HepG2 (cell line): ENCODE measurements at regions not wholly inside any gene's neighbourhood (a gene's known extent, or its start where the extent isn't known, plus 50 kb on each side); places are given as distances from the start of the nearest gene placed in this dataset.

Source experiments
- ATAC-seq: fragments of 200-7000 bp; cut with Tn5 transposase; 3 replicates; pipeline ENCODE4 v1.9.1; 2020; ENCODE audit warnings: mild to moderate bottlenecking, moderate library complexity
- BruUV-seq: library from RNA; stranded (reverse); fragments of 400-500 nt; replicated peaks from 2 replicates; lab custom pipeline; 2021; lab: Mats Ljungman, UMichigan
- CTCF ChIA-PET: fragments of 300-600 bp; formaldehyde crosslinking; extraction: SDS; loops from one replicate; lab custom pipeline; 2021; ENCODE audit warnings: low total read pairs, inconsistent platforms, low intra/inter-chr PET ratio; lab: Yijun Ruan, JAX
- POLR2A ChIA-PET: fragments of 350-600 bp; sonication (Branson Sonifier 250); formaldehyde crosslinking; loops from one replicate; lab custom pipeline; 2020; ENCODE audit warnings: antibody characterized with exemption, inconsistent platforms; lab: Yijun Ruan, JAX
- DNase-seq: peaks from one replicate; pipeline ENCODE4 v3.0.0-alpha.2; 2015; ENCODE audit warnings: low spot score
- FAIRE-seq: peaks from 3 replicates; lab custom pipeline; 2011; peaks lifted over from hg19 to GRCh38; lab: Jason Lieb, UNC
- H2AFZ ChIP-seq: one replicate; pipeline ENCODE4 v1.6.1; 2011; ENCODE audit warnings: low read length, inconsistent platforms
- H3K27ac ChIP-seq: fragments of 300-600 bp; 3 replicates; pipeline ENCODE4 v1.8.0; 2011; ENCODE audit warnings: mixed run types, mild to moderate bottlenecking, mixed read lengths, low read length, inconsistent platforms; ENCODE audit not compliant: insufficient read depth; ENCODE audit errors: extremely low read length
- H3K27me3 ChIP-seq, 2 experiments: fragments of 200-600 bp in 1 of 2; 2 replicates in 1 of 2; 3 replicates in 1 of 2; pipeline versions ENCODE4 v1.6.0 to v1.8.0; 2011; ENCODE audit warnings: low read length in 2 of 2, mild to moderate bottlenecking in 2 of 2, moderate library complexity in 2 of 2, inconsistent platforms in 1 of 2; ENCODE audit not compliant: insufficient read depth in 2 of 2, control insufficient read depth in 1 of 2
- H3K36me3 ChIP-seq, 2 experiments: fragments of 200-600 bp in 1 of 2; replicated peaks in 1 of 2; 2 replicates in 1 of 2; 3 replicates in 1 of 2; pipeline versions ENCODE4 v1.5.1 to v1.8.0; 2011; ENCODE audit warnings: low read length in 2 of 2, inconsistent platforms in 1 of 2; ENCODE audit not compliant: insufficient read depth in 2 of 2, control insufficient read depth in 1 of 2
- H3K4me1 ChIP-seq: 2 replicates; pipeline ENCODE4 v1.5.1; 2012; ENCODE audit warnings: low read length, inconsistent platforms; ENCODE audit not compliant: insufficient read depth
- H3K4me2 ChIP-seq: 2 replicates; pipeline ENCODE4 v1.6.0; 2011; ENCODE audit warnings: low read depth, low read length, inconsistent platforms
- H3K4me3 ChIP-seq, 3 experiments: fragments of 200-600 bp in 1 of 3; sonication (generic), shearing (Covaris generic) in 1 of 3; replicated peaks in 1 of 3; 2 replicates each; pipeline ENCODE4 v1.5.1; 2011 to 2016; ENCODE audit warnings: low read length in 3 of 3, inconsistent platforms in 2 of 3, low read depth in 2 of 3, mild to moderate bottlenecking in 2 of 3, control low read depth in 1 of 3, mixed read lengths in 1 of 3; ENCODE audit not compliant: insufficient read depth in 1 of 3
- H3K79me2 ChIP-seq: one replicate; pipeline ENCODE4 v1.6.1; 2011; ENCODE audit warnings: low read length, inconsistent platforms; ENCODE audit not compliant: insufficient read depth
- H3K9ac ChIP-seq: 2 replicates; pipeline ENCODE4 v1.6.0; 2011; ENCODE audit warnings: mild to moderate bottlenecking, low read depth, low read length, inconsistent platforms; ENCODE audit not compliant: insufficient read depth
- H3K9me3 ChIP-seq: 2 replicates; pipeline ENCODE4 v1.5.1; 2012; ENCODE audit warnings: mild to moderate bottlenecking, low read length
- H4K20me1 ChIP-seq: 2 replicates; pipeline ENCODE4 v1.6.0; 2011; ENCODE audit warnings: inconsistent platforms, mild to moderate bottlenecking, low read length, moderate library complexity; ENCODE audit not compliant: insufficient read depth
- BATF2 ChIP-seq: sonication (generic); formaldehyde crosslinking; IDR thresholded peaks from 2 replicates; pipeline ENCODE4 v1.8.0; 2022; ENCODE audit warnings: mild to moderate bottlenecking, missing genetic modification reagents, moderate library complexity
- HDAC2 ChIP-seq: sonication (generic); formaldehyde crosslinking; IDR thresholded peaks from 2 replicates; pipeline ENCODE4 v1.4.0; 2020; ENCODE audit warnings: missing genetic modification reagents
- IRF2 ChIP-seq: IDR thresholded peaks from 2 replicates; pipeline ENCODE4 v1.6.1; 2018; ENCODE audit warnings: missing genetic modification reagents, missing compliant biosample characterization
- POLR2G ChIP-seq: fragments of 200-400 bp; formaldehyde crosslinking; IDR thresholded peaks from 2 replicates; pipeline ENCODE4 v1.6.1; 2018; ENCODE audit warnings: mild to moderate bottlenecking, low read depth, low read length, moderate library complexity
- RNF219 ChIP-seq: sonication (generic); formaldehyde crosslinking; IDR thresholded peaks from 2 replicates; pipeline ENCODE4 v1.5.0; 2020; ENCODE audit warnings: mild to moderate bottlenecking, missing genetic modification reagents
- SPEN ChIP-seq: sonication (generic); formaldehyde crosslinking; IDR thresholded peaks from 2 replicates; pipeline ENCODE4 v1.5.1; 2020; ENCODE audit warnings: low read depth, mild to moderate bottlenecking, missing genetic modification reagents
- ZHX2 ChIP-seq, 2 experiments: sonication (generic) in 1 of 2; formaldehyde crosslinking in 1 of 2; IDR thresholded peaks; 2 replicates each; pipeline versions ENCODE4 v1.6.1 to v1.9.0; 2014 to 2022; ENCODE audit warnings: antibody characterized with exemption in 1 of 2, borderline replicate concordance in 1 of 2, inconsistent platforms in 1 of 2, low read depth in 1 of 2, missing genetic modification reagents in 1 of 2
- ZNF18 ChIP-seq: sonication (generic); formaldehyde crosslinking; IDR thresholded peaks from 2 replicates; pipeline ENCODE4 v1.8.0; 2022; ENCODE audit warnings: mild to moderate bottlenecking, missing genetic modification reagents; ENCODE audit not compliant: insufficient replicate concordance
- ZNF510 ChIP-seq: sonication (generic); formaldehyde crosslinking; IDR thresholded peaks from 2 replicates; pipeline ENCODE4 v1.4.0; 2020; ENCODE audit warnings: low read depth, mild to moderate bottlenecking, missing genetic modification reagents
- ZSCAN21 ChIP-seq: sonication (generic); formaldehyde crosslinking; IDR thresholded peaks from 2 replicates; pipeline ENCODE4 v1.8.0; 2022; ENCODE audit warnings: mild to moderate bottlenecking, missing genetic modification reagents, moderate library complexity, borderline replicate concordance
- WGBS: methylation state at CpG from one replicate; pipeline ENCODE4 v1.1.6; 2017; ENCODE audit warnings: low lambda C conversion rate; 5-methylcytosine and 5-hydroxymethylcytosine counted together
- in situ Hi-C: cut with HindIII; loops from 2 replicates; pipeline ENCODE4 v1.10.0; 2017; ENCODE audit warnings: low pct_unique_long_range_greater_than_20kb; ENCODE audit not compliant: extremely low pct_ligation_motif_present
- intact Hi-C: fragments of 100-400 bp; cut with micrococcal nuclease; formaldehyde crosslinking; loops from one replicate; pipeline ENCODE4 v1.10.0; 2022; ENCODE audit not compliant: unreplicated experiment
- TF ChIP-seq, protein P1 (sequence below): sonication (generic); formaldehyde crosslinking; IDR thresholded peaks from 2 replicates; pipeline ENCODE4 v1.8.0; 2022; ENCODE audit warnings: mild to moderate bottlenecking, missing genetic modification reagents, borderline replicate concordance

DNA sequence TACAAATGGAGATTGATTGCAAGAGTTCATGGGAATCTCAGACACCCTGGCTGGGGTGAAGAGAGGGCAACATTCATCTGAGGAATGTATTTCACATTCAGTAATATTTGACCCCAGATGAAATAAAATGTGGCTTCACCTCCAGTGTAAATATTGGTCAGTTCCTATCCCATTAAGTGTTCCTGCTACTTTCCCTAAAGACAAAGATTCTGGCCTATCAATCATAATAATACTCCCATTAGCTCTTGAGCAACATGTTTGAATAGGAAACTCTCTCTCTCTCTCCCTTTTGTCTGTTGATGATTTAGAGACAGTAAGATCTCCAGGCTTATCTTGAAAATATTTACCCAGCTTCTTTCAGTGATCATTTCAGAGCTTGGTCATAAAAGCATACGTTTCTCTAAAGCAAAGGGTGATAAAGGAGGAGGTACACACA, 70.1 kb downstream of the KCNJ2 start:
- DNase-seq (no peak), ATAC-seq (no peak), FAIRE-seq (no peak)
- BruUV-seq = no TSS peak
- Histone ChIP-seq H3K9ac (no peak overlapping the region), H3K4me1 (no peaks in the 10 kb centered on the region), H3K36me3 (no peaks in the 10 kb centered on the region), H3K27me3 (no peaks in the 10 kb centered on the region; a peak in 1 of 5 replicates), H3K79me2 (no peaks in the 10 kb centered on the region), H2AFZ (no peak overlapping the region), H3K9me3 (peaks cover 87% of the 10 kb centered on the region), H3K4me2 (no peak overlapping the region), H3K4me3 (no peak overlapping the region), H3K27ac (no peak overlapping the region), H4K20me1 (no peaks in the 10 kb centered on the region)
- in situ Hi-C loops = no loop called here
- intact Hi-C loops = no loop called here
- 0% methylated on average over 1 of the region's 1 CpG for WGBS
- POLR2A ChIA-PET = no interaction called here
- CTCF ChIA-PET = no interaction called here
- TF ChIP-seq ZNF510 (CRISPR knock-in tag) (no peak), ZSCAN21 (no peak), RNF219 (CRISPR knock-in tag) (no peak), HDAC2 (CRISPR knock-in tag) (no peak), IRF2 (CRISPR knock-in tag) (no peak), BATF2 (CRISPR knock-in tag) (no peak), ZHX2 (IDR thresholded peaks at IDR 0.05; ENCODE audit: low read depth) (no peak), ZHX2 (CRISPR knock-in tag; IDR thresholded peaks at IDR 0.05; ENCODE audit: borderline replicate concordance) (no peak), SPEN (CRISPR knock-in tag) (no peak), ZNF18 (CRISPR knock-in tag) (no peak), POLR2G (no peak)
- TF ChIP-seq, protein P1, sequence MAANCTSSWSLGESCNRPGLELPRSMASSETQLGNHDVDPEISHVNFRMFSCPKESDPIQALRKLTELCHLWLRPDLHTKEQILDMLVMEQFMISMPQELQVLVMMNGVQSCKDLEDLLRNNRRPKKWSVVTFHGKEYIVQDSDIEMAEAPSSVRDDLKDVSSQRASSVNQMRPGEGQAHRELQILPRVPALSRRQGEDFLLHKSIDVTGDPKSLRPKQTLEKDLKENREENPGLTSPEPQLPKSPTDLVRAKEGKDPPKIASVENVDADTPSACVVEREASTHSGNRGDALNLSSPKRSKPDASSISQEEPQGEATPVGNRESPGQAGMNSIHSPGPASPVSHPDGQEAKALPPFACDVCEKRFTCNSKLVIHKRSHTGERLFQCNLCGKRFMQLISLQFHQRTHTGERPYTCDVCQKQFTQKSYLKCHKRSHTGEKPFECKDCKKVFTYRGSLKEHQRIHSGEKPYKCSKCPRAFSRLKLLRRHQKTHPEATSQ (CRISPR knock-in tag) = no peak
